GM18951 (cell line): ENCODE measurements at regions not wholly inside any gene's neighbourhood (a gene's known extent, or its start where the extent isn't known, plus 50 kb on each side); places are given as distances from the start of the nearest gene placed in this dataset.

Experiments used
- POLR2A ChIP-seq: IDR thresholded peaks from 4 replicates; pipeline ENCODE4 v1.6.1; 2011; ENCODE audit warnings: mild to moderate bottlenecking; ENCODE audit not compliant: insufficient read length, insufficient read depth; ENCODE audit errors: extremely low read depth
- in situ Hi-C: fragments of 300-500 bp; cut with MboI; formaldehyde crosslinking; loops from one replicate; pipeline ENCODE4 v1.12.0; 2022; ENCODE audit warnings: low sequenced_read_pairs, mixed read lengths, inconsistent platforms; ENCODE audit not compliant: unreplicated experiment

GRCh38 chr10:78919181-78919966 is 149.4 kb upstream of the ZMIZ1 start:
- TF ChIP-seq POLR2A: no peak
- in situ Hi-C loops: no loop called here

- in situ Hi-C loops: no loop called here
- no peak for TF ChIP-seq POLR2A
Measured at GRCh38 chr10:78920011-78920410, 148.8 kb upstream of the ZMIZ1 start.

GRCh38 chr10:78921895-78922294 is 146.9 kb upstream of the ZMIZ1 start:
- in situ Hi-C loops: no loop called here
- no peak for TF ChIP-seq POLR2A

GRCh38 chr10:78923647-78924318 is 145.0 kb upstream of the ZMIZ1 start:
- in situ Hi-C loops: no loop called here
- no peak for TF ChIP-seq POLR2A

GRCh38 chr10:78924319-78925003 is 144.3 kb upstream of the ZMIZ1 start:
- in situ Hi-C loops: no loop called here
- no peak for TF ChIP-seq POLR2A

DNA sequence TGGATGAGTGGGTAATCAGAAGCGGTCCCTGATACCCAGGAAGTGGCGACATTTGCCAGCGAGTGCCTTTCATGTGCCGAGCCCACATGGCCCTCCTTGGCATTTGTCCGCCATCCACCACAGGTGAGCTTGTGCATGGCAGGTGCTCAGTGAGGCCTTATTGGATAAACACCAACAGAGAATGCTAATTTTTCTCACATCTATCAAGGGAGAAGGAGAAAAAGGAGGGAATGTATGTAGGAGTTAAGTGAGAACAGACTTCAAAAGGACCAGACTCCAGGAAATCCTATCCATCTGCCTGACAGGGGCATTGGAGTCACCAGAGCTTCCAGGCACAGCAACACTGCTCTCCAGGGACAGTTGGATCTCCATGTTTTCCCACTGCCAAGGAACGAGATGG is 143.5 kb upstream of the ZMIZ1 start:
- TF ChIP-seq POLR2A: no peak
- in situ Hi-C loops: no loop called here

DNA sequence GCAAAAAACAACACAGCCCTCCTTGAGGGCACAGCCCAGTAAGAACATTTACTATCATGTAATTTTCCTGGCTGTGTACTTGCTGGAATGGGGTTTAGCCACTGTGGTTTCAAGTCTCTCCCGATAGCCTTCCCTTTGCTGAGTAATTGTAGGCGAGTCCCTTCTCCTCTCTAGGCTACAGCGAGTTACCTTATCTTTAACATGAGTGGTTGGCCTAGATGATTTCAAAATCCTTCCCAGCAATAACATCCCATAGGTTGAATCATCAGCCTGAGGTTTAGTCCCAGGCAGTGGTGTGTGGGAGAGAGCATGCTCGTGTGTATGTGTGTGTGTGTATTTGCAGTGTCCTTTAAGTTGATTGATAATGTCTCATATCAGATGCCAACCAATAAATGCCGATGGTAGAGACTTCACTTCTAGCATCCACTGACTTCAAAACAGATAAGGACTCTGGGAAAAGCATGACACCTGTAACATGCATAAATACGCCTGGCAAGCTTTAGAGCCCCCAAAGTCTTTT is 142.9 kb upstream of the ZMIZ1 start:
- in situ Hi-C loops: no loop called here

GRCh38 chr10:78927257-78927995 is 141.3 kb upstream of the ZMIZ1 start:
- TF ChIP-seq POLR2A: no peak
- in situ Hi-C loops: no loop called here

More for the DNA sequence above, 142.9 kb upstream of the ZMIZ1 start:
- TF ChIP-seq POLR2A: no peak

DNA sequence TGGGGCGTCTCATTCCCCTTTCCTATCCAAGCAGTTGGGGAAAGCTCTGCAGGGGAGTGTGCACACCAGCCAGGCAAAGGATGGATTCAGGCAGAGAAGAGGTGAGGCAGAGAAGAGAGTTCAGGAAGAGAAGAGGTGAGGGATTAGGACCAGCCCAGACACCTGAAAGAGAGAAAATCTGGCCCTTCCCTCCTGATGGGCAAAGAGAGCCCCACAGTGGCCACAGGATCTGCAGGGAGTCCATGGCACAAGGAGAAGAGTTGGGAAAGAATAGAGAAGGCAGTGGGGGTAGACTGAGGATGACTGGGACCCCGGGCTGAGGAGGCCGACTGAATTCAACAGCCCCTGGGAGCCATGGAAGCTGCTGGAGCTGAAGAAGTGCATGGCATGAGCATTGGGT is 140.4 kb upstream of the ZMIZ1 start:
- TF ChIP-seq POLR2A: no peak
- in situ Hi-C loops: no loop called here

GRCh38 chr10:78929541-78929940 is 139.2 kb upstream of the ZMIZ1 start:
- in situ Hi-C loops: no loop called here
- TF ChIP-seq POLR2A: no peak

GRCh38 chr10:78931321-78932053 is 137.3 kb upstream of the ZMIZ1 start:
- in situ Hi-C loops: no loop called here
- TF ChIP-seq POLR2A: no peak

DNA sequence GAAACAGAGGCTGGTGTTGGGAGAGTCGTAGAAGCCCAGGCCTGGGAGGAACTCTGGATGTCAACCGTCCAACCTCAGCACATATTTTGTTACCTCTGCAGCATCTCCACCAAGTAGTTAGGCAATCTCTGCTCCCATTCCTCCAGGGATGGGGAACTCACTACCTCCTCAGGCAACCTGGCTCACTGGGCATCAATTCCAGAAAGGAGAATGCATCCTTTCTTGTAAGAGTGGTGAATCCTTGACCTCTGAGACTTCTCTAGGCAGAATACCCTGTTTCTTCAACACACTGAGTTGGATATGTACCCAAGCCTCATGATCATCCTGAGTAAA is 136.7 kb upstream of the ZMIZ1 start:
- in situ Hi-C loops: no loop called here
- TF ChIP-seq POLR2A: no peak

DNA sequence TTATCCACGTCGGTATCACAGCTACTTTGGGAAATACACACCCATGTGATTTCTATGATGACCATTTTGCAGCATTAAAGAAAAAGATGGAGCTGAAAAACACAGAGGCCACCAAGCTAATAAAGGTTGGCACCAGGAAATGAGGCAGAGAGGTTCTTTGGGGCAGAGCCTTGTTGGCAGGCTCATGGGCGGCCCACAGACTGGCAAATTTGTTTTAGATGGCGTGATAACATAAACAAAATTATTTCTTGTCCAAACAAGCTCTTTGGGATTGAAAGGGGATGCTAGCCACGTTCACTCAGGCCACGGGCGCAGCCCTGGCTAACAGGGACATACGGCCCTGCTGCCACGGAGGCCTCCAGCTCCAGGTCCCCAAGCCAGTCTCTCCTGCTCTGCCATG is 135.9 kb upstream of the ZMIZ1 start:
- TF ChIP-seq POLR2A: no peak
- in situ Hi-C loops: no loop called here
